ENCODE measurements at regions not wholly inside any gene's neighbourhood (a gene's known extent, or its start where the extent isn't known, plus 50 kb on each side); places are given as distances from the start of the nearest gene placed in this dataset.
"Not testable (repeated sequence)": the region's sequence is repeated elsewhere in the genome, so short reads cannot be mapped to it uniquely, and the experiment has no call there.

DNA sequence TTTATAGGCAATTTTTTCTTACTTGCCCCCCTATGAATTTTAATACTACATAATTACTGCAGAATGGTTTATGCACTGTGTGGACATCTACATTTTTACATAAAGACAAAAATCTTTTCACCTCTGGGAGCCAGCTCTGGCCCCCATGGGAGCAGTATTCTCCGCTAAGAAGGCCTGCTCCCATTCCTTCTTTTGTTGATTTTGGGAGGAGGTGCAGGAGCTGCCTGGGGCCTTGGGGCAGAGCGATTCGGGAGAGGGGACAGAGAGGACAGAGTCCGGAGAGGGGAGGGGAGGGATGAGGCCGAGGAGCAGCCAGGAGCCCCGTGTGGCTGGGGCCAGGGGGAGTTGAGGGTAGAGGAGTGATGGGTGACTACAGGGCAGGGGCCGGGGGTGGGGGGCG, 452.0 kb downstream of the PREX1 start:
- DNase-seq = no peak

GRCh38 chr20:48374991-48375595, 452.7 kb downstream of the PREX1 start:
- no peak for DNase-seq

GRCh38 chr20:48374031-48374907, 453.5 kb downstream of the PREX1 start:
- DNase-seq = not testable (repeated sequence)

DNA sequence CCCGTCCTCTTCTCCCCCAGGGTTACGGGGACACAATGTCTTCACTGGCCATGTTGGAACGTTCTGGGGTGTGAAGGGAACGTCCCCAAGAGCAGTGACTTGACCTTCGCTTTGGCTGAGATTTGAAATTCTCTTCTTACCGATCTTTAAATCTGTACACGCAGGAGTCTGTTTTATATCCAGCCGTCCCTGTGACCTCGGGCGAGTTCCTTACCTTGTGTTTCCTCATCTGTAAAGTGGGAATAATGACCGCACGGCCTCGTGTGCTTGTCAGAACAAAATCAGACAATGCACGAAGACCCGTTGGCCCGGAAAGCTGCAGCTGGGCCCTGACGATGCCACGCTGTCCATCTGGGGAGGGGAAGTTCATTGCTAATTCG, 454.3 kb downstream of the PREX1 start:
- DNase-seq = no peak

DNA sequence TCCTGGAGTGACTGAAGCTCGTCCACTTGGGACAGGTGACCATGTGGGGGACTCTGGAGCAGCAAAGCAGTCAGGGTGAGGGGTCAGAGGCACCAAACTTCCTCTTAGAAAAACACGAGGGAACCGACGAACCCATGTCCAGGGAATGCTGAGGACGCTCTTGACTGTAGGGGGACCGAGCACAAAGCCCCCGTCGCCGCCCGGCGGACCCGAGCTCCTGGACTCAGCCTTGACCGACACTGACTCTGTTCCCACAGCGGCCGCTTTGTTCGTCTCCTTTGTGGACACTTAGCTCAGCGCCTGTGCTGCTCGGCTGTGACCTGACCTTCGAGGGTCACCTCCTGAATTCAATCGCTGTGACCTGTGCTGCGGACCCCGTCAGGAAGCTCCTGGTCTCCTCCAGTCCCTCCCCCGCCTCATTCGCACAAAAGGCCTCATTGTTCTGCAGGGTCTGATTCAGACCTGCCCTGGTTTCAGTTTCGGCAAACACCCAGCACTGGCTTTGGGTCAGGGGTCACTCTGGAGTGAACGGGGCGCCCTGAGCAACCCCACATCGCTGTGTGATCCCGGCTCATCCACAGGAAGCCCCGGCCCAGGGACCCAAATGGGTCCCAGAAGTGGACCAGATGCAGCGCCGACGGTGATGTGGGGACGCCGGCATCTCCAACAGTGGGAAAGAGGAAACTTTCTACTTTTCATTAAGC, 454.8 kb downstream of the PREX1 start:
- DNase-seq = not testable (repeated sequence)

DNA sequence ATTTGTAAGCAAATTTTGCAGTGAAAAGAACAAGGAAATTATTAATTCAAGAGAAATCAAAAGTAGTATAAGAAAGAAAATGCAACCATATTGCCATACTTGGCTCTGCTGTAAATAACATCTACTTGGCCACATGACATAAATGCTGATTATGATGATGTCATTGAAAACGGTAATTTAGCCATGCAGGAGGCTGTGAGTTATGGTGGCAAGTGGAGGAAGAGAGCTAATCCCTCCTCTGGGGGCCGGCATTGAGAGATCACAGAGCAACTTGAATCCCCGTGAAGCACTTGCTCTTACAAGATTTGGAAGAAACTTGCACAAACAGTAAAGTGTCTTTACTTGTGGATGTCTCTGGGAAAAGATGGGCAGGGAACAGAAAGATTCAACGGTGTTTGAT, 456.6 kb downstream of the PREX1 start:
- no peak for DNase-seq

- DNase-seq = not testable (repeated sequence)
These were observed 459.2 kb downstream of the PREX1 start for GRCh38 chr20:48368580-48369021.

DNA sequence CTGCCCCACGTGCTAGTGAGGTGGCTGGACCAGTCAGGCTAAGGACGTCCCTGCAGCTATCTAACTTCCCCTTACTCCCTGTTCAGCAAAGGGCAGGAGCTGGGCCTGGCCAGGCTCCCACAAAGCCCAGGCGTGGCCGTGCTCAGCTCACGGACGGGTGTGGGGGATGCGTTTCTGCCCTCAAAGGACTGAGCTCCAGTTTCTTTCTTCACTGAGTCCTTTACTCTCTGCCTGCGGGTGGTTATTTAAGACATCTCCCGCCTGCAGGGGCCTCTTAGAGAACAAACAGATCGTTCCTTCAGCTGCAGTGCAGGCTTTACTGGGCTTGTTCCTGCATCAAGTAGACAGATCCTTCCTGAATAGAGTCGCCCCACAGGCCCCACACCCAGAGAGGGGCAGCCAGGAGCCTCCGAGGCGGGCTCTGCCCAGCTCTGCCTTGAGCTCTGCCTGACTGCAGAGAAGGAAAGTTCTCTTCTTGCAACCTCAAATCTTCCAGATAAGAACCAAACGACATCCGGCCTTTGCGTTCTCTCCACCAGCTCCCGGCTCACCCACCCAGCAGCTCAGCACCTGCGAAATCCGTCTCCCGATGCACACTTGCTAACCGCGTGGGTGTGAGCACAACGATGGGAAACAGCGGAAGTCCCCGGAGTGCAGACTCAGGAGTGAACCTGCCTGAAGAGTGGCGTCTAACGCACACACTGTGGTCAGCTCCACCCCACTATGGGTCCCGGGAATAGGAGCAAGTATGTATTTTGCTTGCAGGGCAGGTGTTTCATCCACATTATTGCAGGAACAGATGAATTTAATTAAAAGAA, 460.0 kb downstream of the PREX1 start:
- DNase-seq = not testable (repeated sequence)

DNA sequence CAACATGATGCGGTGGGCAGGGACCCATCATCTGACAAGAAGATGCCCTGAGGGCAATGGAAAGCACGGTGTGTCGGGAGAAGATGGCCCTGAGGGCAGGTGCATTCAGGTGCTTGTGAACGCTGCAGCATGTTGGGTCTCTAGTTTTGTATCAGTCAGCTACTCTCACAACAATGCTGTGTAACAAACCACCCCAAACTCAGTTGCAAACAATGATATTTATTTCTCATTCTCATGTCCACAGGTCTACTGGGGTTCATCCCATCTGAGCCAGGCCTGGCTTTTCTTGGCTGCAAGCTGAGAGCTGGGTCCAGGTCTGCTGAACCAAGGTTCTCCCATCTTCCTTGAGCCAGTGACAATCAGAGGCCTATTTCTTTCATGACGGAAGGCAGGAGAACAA, 461.6 kb downstream of the PREX1 start:
- no peak for DNase-seq

DNA sequence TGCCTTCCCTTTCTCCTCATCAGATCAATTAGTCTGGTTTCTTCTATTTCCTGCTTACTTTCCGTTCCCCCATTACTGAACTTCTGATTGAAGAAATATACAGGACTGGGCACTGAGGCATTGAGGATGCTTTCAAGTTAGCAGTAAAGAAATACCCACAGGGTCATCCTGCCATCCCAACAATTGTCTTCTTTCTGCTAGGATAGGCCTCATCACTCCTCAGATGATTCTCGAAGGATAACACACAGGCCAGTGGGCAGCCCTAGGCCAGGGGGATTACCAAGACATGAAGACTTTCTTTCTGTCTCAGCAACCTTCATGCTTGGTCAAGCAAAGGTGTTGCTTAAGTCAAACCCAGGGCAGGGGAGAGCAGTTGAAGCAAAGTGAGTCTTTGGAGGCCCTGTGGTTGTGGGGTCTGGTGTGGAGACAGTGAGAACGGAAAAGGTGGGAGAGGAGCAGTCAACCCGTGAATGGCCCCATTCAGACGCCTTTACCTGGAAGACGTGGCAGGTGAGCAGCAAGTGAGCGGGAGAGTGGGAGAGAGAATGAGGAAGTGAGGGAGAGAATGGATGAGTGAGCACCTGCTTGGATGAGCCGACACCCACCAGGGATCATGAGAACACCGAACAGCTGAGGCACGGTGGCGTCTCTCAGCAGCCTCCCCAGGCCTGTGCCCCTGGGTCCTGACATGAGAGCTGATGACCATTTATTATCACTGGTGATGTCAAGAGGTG, 462.9 kb downstream of the PREX1 start:
- DNase-seq = no peak

GRCh38 chr20:48364055-48364454, 463.7 kb downstream of the PREX1 start:
- no peak for DNase-seq

DNA sequence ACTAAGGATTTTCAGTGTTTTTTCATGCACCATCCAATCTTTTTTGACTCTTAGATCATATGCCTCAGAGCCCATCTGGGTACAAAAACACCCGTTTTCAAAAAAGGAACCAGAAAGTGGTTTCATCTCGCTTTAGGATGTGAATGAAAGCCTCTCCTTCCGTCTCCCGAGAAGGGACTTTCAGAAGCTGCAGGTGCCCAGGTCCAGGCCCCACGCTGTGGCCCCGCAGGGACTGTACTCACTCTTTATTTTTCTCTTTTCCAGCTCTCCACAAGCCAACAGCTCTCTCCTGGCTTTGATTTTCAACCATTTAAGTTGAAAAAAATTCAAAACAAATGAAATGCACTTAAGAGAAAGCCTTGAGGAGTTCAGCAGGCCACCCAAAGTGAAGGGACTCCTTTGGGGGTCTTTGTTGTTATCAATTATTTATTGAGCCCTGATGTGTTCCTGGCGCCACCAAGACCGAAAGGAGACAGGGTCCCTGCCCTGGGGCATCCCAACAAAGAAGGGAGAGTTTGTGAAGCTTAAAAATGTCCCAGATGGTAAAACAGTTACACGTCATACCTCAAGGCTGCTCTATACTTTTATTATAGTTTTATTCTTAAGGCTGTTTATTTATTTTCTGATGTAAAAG, 467.3 kb downstream of the PREX1 start:
- no peak for DNase-seq

- no peak for DNase-seq
These were observed 468.0 kb downstream of the PREX1 start for GRCh38 chr20:48359692-48360341.

- not testable (repeated sequence) for DNase-seq
These were observed 468.8 kb downstream of the PREX1 start for GRCh38 chr20:48359055-48359390.

- no peak for DNase-seq
These were observed 469.4 kb downstream of the PREX1 start for GRCh38 chr20:48358176-48359054.

- no peak for DNase-seq
These were observed 470.1 kb downstream of the PREX1 start for GRCh38 chr20:48357714-48358113.

GRCh38 chr20:48354903-48355302, 472.9 kb downstream of the PREX1 start:
- no peak for DNase-seq

GRCh38 chr20:48354320-48354876, 473.4 kb downstream of the PREX1 start:
- DNase-seq = no peak

- no peak for DNase-seq
These were observed 475.2 kb downstream of the PREX1 start for GRCh38 chr20:48352628-48353027.

GRCh38 chr20:48352042-48352441, 475.8 kb downstream of the PREX1 start:
- no peak for DNase-seq
